Endometrium (tissue), 2 donors: ENCODE measurements at regions not wholly inside any gene's neighbourhood (a gene's known extent, or its start where the extent isn't known, plus 50 kb on each side); places are given as distances from the start of the nearest gene placed in this dataset.

Experiments
- FAIRE-seq: peaks from 2 replicates; lab custom pipeline; 2012; peaks lifted over from hg19 to GRCh38; lab: Jason Lieb, UNC
- donor health status: control.
- donor health status: control.

DNA sequence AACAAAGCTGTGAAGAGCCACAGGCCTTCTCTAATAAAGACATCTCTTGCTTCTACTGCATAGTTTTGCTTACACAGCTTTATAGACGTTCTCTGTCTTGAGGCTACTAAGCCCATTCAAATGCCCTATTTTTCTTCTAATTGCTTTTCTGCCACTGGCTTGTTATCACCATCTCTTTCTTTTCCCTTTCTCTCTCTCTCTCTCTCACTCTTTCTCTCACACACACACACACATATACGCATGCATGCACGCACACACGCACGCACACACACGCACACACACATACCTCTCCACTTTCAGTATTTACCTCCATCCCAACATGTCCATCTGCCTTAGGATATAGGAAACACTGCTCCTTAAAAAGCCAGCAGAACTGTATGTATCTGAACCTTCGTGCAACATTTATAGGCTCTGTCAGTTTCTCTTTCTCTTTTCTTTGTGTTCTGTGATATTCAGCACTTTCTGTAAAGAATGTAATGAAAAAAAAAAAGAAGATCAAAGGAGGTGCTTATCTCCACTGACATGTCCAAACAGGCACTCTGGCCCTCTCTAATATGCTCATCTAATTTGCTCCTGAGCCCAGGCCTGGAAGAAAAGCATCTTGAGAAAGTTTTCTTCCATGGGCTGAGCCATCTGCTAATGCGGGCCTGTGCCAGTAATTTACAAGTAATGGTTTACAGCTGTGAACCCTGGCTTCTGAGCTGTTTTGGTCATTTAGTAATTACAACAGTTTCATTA is 1046.7 kb upstream of the MAP3K7 start:
- peak; percentile 92 for FAIRE-seq

DNA sequence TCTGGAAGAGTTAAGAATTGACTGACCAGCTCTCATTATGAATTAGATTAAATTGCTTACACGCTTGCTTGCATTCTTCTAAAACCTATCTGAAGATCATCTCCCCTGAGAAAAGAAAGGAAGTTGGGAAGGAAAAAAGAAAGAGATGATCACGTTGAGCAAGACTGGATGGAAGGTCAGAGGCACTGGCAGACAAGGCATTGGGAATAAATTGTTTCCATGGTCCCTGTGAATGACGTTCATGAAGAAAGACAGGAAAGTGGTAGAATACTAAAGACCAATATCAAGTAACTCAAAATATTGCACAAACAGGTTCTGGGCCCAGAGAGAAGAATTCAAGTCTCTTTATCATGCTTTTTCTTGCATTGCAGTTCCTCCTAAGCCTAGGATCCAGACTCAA is 1045.4 kb upstream of the MAP3K7 start:
- no peak for FAIRE-seq

DNA sequence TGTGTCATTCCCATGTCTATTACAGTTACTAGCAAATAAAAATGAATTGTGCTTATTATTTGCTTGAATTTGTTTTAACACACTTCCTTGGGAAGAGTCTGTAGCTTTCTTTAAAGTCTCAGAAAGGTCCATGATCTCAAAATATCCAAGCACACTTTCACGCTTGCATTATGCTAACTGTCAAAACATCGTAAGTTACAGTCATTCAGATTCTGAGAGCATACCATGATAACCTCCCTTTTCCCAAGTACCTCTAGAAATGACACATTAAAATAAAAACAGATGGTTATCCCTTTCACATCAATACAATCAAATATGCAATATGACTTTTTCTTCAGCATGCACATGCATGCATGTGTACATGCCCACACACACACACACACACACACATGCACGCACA is 1044.4 kb upstream of the MAP3K7 start:
- FAIRE-seq: no peak

DNA sequence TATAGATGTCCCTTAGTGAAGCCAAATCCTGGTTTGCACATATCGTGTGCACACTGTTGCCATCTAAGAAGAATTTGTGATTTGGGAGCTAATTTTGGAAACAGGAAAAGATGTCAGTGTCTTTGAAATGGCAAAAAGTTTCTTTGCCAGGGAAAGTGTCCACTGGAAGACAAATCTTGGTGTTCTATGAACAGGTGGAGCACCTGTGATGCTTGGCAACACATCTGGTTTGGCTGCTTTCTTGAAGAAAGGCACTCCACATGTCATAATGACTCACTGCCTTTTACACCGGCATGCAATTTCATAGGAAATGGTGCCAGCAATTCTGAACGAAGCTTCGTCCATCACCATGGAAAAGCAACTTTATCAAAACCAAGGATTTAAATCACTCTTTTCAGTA is 1040.0 kb upstream of the MAP3K7 start:
- FAIRE-seq: no peak

DNA sequence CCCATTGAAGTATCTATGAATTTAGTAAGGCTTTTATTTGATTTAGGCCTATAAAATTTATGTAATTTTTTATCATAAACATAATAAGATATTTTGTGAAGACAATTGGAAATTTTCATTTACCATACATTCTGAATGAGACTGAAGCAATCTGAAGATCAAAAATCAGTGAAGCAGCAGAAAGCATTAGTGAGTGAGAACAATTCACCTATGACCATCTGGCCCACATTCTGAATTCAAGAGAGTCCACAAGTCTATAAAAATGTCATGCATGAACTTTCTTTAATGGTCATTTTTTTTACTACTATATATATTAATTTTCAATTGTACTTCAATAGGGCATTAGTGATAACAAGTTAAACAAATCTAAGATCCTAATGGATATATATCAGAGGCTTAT is 1026.6 kb upstream of the MAP3K7 start:
- no peak for FAIRE-seq

DNA sequence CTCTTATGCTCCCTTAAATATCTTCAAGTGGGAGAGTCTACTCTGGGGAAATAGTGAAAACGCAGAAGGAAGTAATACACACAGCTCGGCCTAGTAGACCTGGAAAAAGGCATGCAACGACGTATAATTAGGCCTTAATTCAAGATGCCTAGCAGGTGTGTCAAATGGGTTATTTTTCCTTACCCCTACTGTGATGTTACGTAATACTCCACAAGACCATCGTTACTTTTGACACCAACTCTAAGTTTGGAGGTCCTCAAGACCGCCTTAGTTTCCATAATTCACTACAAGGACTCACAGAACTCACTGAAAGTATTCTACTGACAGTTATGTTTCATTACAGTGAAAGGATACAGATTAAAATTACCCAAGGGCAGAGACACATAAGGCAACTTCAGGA is 1024.3 kb upstream of the MAP3K7 start:
- FAIRE-seq: no peak

DNA sequence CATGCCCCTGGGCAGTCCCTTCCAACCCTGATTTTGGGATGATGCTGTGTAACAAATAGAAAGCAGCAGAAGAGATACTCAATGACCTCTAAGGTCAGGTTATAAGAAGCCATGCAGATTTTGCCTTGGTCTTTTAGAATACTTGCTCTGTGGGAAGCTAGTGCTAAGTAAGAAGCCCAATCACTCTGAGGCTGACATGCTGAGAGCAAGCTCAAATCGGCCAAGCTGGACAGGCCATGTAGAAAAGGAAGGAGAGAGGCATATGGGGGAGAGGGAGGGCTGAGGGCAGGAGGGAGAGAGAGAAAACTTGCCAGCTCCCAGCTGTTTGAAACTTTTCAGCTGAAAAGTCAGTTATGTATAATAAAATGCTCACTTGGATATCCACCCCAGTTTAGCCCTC is 1021.6 kb upstream of the MAP3K7 start:
- FAIRE-seq: no peak

DNA sequence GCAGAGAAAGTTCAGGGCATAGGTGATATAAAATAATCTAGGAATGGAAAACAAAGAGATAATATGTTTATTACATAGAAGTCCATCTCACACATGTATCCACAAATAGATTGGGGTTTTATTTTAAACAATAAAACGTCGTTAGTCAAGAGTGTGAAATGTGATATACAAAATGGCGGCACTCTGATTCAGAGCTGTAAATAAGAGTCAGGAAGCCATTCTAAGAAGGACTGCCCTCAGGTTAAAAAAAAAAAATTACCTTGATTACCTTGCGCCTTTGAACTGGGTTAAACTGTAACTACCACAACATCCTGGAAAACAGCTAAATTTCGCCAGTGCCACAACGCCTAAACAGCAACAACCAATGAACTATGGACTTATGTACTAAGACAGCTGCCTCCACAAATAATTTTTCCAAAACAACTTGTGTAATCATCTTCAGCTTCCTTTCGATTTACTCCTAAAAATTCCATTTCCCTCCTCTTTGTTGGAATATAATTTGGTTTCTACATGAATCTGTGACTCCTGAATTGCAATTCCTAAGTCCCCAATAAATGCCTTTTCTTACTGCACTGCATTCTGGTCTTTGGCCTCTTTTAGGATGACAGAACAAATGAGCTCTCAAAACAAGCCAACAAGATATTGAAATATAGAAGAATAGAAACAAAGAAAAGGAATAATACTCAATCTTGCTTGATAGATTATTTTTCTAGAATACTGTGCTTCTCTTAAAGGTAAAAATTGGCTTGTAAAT is 1019.5 kb upstream of the MAP3K7 start:
- FAIRE-seq: no peak

DNA sequence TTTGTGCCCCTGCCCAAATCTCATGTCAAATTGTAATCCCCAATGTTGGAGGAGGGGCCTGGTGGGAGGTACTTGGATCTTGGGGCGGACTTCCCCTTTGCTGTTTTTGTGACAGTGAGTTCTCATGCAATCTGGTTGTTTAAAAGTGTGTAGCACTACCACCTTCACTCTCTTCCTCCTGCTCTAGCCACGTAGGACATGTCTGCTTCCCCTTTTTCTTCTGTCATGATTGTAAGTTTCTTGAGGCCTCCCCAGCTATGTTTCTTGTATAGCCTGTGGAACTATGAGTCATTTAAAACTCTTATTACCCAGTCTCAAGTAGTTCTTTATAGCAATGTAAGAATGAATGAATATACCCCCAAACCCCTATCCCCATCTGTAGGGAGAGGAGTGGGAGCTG is 1013.7 kb upstream of the MAP3K7 start:
- FAIRE-seq: no peak

DNA sequence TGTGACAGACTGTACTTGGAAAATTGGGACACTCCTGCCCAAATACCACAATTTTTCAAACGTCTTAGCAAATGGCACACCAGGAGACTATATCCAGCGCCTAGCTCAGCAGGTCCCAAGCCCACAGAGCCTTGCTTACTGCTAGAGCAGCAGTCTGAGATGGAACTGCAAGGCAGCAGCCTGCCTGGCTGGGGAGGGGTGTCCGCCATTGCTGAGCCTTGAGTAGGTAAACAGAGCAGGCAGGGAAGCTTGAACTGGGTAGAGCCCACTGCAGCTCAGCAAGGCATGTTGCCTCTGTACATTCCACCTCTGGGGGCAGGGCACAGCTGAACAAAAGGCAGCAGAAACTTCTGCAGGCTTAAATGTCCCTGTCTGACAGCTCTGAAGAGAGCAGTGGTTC is 1003.3 kb upstream of the MAP3K7 start:
- FAIRE-seq: no peak

DNA sequence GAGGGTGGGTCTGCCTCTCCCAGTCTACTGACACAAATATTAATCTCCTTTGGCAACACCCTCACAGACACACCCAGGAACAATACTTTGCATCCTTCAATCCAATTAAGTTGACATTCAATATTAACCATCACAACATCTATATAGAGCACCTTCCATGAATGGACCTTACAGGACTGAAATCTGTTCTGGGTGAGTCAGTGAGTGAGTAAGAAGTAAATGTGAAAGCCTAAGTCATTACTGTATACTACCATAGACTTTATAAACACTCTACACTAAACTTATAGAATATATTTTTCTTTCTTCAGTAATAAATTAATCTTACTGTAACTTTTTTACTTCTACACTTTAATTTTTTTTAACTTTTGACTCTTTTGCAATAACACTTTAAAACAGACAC is 993.8 kb upstream of the MAP3K7 start:
- FAIRE-seq: no peak

DNA sequence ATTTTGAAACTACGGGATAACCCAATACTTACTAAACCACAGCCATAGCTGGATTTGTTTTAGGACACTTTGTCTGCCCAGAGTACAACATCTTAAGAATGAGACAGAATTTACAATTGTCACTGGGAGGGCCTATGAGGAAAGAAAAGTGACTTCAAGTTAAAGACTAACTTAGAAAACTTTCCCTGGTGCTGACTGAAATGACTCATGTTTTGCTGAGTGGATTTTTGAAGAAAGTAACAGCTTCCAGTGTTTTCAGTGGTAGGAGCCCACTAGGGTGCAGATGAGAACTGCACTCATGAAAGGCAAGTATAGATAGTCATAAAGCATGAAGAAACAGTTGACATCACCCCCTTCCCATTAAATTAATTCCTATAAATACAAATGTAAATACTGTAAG is 988.2 kb upstream of the MAP3K7 start:
- FAIRE-seq: no peak

DNA sequence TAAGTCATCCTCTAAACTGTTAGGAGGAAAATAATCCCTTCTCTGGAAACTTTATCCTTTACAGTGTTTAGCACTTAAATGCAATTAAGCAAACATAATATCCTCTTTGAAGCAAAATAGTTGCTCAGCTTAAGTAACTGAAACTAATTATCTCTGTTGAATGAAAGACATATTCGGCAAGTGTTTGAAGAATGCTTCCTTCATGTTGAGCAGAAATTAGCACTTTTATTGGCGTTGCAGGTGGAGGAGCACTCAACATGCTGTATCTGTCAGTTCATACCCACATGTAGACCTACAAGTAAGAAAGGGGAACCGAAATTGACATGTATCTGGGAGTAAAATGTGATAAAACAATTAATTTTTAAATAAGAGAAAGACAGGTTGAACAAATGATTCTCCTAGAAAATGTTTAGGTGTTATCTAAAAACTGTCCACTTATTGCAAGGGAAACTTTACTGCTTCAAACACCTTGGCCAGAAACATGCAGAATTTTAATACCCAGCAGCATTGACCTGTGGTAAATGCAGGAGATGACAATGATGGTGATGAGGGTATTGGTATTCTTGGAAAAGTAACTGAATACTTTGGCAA is 987.0 kb upstream of the MAP3K7 start:
- no peak for FAIRE-seq

DNA sequence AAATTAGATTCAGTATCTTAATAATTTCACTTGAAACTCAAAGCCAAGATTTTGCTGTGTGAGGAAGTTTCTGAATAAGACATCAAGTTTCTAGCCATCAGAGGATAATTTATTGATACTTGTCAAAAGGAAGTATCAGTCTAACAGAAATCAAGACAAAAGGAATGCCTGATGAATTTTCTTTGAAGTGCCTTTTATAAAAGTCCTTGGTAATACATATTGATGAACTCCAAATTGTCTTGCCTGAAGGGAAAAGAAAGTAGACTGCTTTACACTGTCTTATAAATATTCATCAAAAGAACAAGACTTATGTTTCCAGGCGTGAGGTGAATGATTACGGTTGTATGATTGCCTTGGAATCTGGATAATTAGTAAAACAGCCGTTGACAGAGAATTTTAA is 986.0 kb upstream of the MAP3K7 start:
- FAIRE-seq: no peak

DNA sequence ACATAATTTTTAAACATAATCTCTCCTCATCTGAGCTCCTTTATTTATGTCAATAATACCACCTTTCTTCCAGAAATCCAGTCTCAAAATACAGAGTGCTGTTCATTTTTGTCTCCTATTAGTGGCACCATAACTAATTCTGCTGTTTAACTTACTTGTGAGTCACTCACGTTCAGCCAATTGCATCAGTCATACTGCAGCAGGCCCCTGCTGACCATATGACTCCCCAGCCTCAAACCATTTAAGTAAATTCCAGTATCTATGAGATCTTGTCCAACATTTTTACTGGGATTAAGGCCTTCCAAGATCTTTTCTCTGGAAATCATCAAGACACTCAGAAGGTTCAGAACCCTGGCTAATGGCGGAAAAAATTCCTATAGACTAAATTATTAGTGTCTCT is 982.2 kb upstream of the MAP3K7 start:
- FAIRE-seq: no peak

DNA sequence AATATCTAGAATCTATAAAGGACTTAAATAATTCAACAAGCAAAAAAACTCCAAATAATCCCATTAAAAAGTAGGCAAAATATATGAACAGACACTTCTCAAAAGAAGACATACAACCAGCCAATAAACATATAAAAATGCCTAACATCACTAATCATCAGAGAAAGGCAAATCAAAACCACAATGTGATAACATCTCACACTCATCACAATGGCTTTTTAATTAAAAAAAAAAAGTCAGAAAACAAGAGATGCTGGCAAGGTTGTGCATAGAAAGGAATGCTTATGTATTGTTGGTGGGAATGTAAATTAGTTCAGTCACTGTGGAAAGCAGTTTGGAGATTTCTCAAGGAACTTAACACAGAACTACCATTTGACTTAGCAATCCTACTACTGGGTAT is 979.6 kb upstream of the MAP3K7 start:
- FAIRE-seq: no peak

DNA sequence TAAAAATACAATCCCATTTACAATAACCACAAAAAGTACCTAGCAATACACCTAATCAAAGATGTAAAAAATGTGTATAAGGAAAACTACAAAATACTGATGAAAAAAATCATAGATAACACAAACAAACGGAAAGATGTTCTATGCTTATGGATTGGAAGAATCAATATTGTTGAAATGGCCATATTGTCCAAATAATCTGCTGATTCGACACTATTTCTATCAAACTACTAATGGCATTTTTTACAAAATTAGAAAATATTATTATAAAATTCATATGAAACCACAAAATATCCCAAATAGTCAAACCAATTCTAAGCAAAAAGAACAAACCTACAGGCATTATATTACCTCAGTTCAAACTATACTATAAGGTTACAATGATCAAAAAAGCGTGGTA is 978.3 kb upstream of the MAP3K7 start:
- FAIRE-seq: no peak

DNA sequence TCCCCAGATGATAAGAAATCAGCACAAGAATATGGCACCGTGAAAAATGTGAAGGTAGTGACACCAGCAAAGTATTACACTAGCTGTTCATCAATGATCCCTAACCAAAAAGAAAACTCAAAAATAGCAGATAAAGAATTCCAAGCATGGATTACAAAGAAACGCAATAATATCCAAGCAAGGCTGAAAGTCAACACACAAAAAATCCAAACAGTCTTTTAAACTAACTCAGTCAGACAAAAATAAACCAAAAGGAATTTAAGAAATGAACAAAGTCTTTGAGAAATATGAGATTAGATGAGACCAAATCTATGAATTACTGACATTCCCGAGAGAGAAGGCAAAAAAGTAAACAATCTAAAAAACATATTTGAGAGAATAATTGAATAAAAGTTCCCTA is 976.1 kb upstream of the MAP3K7 start:
- peak; percentile 82 for FAIRE-seq

DNA sequence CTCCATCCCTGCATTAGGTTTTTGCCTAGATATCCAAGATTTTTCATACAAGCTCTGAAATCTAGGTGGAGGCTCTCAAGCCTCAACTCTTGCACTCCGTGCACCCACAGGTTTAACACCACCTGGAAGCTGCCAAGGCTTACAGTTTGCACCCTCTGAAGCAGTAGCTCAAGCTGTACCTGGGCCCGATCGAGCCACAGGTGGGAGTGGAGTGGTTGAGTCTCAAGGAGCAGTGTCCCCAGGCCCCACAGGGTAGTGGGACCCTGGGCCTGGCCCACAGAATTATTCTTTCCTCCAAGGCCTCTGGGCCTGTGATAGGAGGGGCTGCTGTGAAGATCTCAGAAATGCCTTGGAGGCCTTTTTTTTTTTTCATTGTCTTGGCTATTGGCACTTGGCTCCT is 973.5 kb upstream of the MAP3K7 start:
- no peak for FAIRE-seq

DNA sequence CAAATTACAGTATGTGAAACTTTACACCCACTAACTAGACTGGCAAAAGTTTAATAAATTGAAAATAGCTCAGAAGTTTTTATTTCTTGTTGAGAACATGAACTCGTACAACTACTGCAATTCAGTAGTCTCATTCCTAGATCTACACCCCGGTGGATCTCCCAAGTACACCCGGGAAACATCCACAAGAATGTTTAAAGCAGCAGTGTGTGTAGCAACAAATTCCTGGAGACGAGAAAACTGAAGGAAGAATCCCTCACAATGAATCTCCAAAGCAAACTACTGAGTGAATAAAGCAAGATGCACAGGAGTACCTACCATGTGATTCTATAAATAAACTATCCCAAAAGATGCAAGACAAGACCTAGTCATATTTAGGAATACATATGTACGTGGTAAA is 954.0 kb upstream of the MAP3K7 start:
- no peak for FAIRE-seq

DNA sequence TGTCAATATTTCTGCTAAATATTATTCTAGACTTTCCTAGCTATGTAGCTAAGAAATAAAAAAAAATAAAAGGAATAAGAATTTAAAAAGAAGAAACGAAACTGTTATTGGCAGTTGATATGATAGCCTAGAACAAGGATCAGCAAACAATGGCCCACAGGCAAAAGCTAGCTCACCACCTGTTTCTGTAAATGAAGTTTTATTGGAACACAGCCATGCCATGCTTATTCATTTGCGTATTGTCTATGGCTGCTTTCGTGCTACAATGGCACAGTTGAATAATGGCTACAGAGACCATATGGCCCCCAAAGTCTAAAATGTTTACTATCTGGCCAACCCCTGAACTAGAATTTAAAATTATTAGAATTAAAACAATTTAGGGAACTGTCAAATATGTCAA is 952.6 kb upstream of the MAP3K7 start:
- FAIRE-seq: no peak

DNA sequence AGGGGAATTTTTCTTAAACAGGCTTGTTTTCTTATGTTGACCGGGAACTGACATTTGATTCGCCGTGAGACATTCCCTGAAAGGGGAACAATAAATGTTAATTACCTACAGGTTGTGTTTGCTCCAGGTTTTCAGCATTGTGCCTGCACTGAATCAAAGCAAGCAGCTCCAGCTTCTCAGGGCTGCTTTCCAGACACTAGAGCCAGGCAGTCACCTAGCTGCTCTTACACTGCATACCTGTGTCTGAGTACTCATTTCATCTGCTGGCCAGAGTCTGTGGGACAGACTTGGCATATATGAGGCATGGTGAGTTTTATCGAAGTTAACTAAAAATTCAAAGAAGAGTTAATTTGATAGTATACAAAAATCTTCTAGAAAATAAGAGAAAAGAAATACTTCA is 951.8 kb upstream of the MAP3K7 start:
- FAIRE-seq: no peak

DNA sequence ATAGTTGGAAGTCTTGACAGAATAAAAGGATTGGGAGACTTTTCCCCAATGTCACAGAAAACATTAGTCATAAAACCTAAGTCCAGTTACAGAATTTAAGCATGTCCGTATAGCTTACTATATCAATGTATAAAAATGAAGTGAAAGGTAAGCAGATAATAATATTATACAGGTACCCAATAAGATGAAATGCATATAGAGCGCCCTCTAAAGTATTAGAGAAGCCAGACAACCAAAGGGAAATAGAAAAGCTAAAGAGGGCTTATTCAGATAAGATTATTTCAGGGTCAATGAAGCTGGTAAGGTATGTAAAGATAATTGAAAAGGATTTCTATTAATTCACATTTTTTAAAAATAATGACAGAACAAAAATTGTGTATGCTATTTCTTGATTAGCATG is 947.7 kb upstream of the MAP3K7 start:
- no peak for FAIRE-seq

DNA sequence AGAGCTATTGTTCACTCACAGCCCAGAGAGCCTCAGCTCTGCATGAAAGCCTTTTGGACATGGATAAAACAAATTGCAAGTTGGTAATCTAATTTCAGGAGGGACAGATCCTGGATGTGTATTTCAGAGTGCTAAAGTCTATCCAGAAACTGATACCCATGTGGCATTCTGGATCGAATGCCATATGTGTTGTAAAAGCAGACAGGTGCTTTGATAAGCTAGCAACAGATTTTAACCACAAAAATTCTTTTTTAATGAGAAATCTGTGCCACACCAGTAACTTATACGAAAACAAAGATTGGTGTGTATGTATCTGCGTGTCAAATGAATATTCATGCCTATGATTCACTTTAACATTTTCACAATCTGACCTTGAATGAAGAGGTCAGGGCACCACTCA is 936.6 kb upstream of the MAP3K7 start:
- no peak for FAIRE-seq
